ENCODE measurements at regions not wholly inside any gene's neighbourhood (a gene's known extent, or its start where the extent isn't known, plus 50 kb on each side); places are given as distances from the start of the nearest gene placed in this dataset.

DNA sequence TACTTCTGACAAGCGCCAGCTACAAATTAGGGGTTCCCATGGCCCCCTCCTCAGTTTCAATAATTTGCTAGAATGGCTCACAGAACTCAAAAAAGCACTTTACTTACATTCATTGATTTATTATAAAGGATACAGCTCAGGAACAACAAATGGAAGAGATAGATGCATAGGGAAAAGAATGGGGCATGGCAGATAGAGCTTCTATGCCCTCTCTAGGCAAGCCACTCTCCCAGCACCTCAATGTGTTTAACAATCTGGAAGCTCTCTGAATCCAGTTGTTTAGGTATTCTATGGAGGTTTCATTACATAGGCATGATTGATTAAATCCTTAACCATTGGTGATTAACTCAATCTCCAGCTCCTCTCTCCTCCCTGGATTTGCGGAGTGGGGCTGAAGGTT lies 184.5 kb upstream of the DAAM1 start:
- TF ChIP-seq CTCF (conservative IDR thresholded peaks at IDR 0.05): no peak
- no peak for TF ChIP-seq EZH2 (IDR thresholded peaks at IDR 0.05; ENCODE audit: low read depth)
